GM23338 (cell line): ENCODE measurements at regions not wholly inside any gene's neighbourhood (a gene's known extent, or its start where the extent isn't known, plus 50 kb on each side); places are given as distances from the start of the nearest gene placed in this dataset.

Experiments used
- ATAC-seq: fragments of 200-7000 bp; cut with Tn5 transposase; 3 replicates; pipeline ENCODE4 v1.9.1; 2020
- DNase-seq: peaks from one replicate; pipeline ENCODE4 v3.0.0-alpha.2; 2015; ENCODE audit warnings: low spot score
- H2AFZ ChIP-seq: fragments of 200-600 bp; sonication (generic); 2 replicates; pipeline ENCODE4 v1.8.0; 2016; ENCODE audit warnings: antibody characterized with exemption, mild to moderate bottlenecking, moderate library complexity
- H3F3A ChIP-seq: fragments of 200-600 bp; sonication (generic); replicated peaks from 2 replicates; pipeline ENCODE4 v1.8.0; 2017; ENCODE audit warnings: antibody characterized with exemption, mixed run types, low read depth
- H3K27ac ChIP-seq: fragments of 200-600 bp; sonication (generic); 2 replicates; pipeline ENCODE4 v1.6.1; 2016; ENCODE audit warnings: low read depth
- H3K27me3 ChIP-seq: fragments of 200-600 bp; sonication (generic); 2 replicates; pipeline ENCODE4 v1.8.0; 2016; ENCODE audit warnings: mild to moderate bottlenecking, mixed run types, moderate library complexity; ENCODE audit not compliant: insufficient read depth
- H3K36me3 ChIP-seq: fragments of 200-600 bp; sonication (generic); 2 replicates; pipeline ENCODE4 v1.8.0; 2016; ENCODE audit warnings: mild to moderate bottlenecking; ENCODE audit not compliant: insufficient read depth
- H3K4me1 ChIP-seq: fragments of 200-600 bp; sonication (generic); 2 replicates; pipeline ENCODE4 v1.8.0; 2016; ENCODE audit warnings: mild to moderate bottlenecking, moderate library complexity; ENCODE audit not compliant: insufficient read depth
- H3K4me2 ChIP-seq: fragments of 200-600 bp; sonication (generic); 2 replicates; pipeline ENCODE4 v1.7.1; 2017; ENCODE audit warnings: mixed run types
- H3K4me3 ChIP-seq: fragments of 200-600 bp; sonication (generic); 2 replicates; pipeline ENCODE4 v1.6.1; 2016; ENCODE audit warnings: mixed run types
- H3K79me2 ChIP-seq: fragments of 200-600 bp; sonication (generic); replicated peaks from 2 replicates; pipeline ENCODE4 v1.8.0; 2017; ENCODE audit warnings: mild to moderate bottlenecking; ENCODE audit not compliant: insufficient read depth
- H3K9me2 ChIP-seq: fragments of 200-600 bp; sonication (generic); 2 replicates; pipeline ENCODE4 v1.8.0; 2017; ENCODE audit not compliant: insufficient read depth
- H4K20me1 ChIP-seq: fragments of 200-600 bp; sonication (generic); replicated peaks from 2 replicates; pipeline ENCODE4 v1.8.0; 2017; ENCODE audit warnings: mild to moderate bottlenecking; ENCODE audit not compliant: insufficient read depth
- H3K27ac Mint-ChIP-seq: 2 replicates; pipeline ENCODE4 v1.8.0; 2020; ENCODE audit warnings: inconsistent platforms, mild to moderate bottlenecking, moderate library complexity, mixed read lengths
- H3K27me3 Mint-ChIP-seq: 3 replicates; pipeline ENCODE4 v1.8.0; 2022; ENCODE audit warnings: low read depth, mild to moderate bottlenecking, moderate library complexity, mixed read lengths, inconsistent platforms; ENCODE audit not compliant: insufficient read depth, poor library complexity
- H3K36me3 Mint-ChIP-seq: 3 replicates; pipeline ENCODE4 v1.8.0; 2021; ENCODE audit warnings: low read depth, mild to moderate bottlenecking, inconsistent platforms, moderate library complexity, mixed read lengths
- H3K4me1 Mint-ChIP-seq: 3 replicates; pipeline ENCODE4 v1.8.0; 2020; ENCODE audit warnings: mild to moderate bottlenecking, inconsistent platforms, mixed read lengths
- H3K4me3 Mint-ChIP-seq: 3 replicates; pipeline ENCODE4 v1.8.0; 2021; ENCODE audit warnings: moderate library complexity, mild to moderate bottlenecking, inconsistent platforms, mixed read lengths
- H3K9me3 Mint-ChIP-seq: 3 replicates; pipeline ENCODE4 v1.8.0; 2020; ENCODE audit warnings: moderate library complexity, mild to moderate bottlenecking, inconsistent platforms, mixed read lengths
- CREB1 ChIP-seq: fragments of 250-450 bp; sonication (Bioruptor Pico); IDR thresholded peaks from 2 replicates; pipeline ENCODE4 v1.5.0; 2020; ENCODE audit warnings: low read depth, mild to moderate bottlenecking, moderate library complexity
- CTCF ChIP-seq, 2 experiments: fragments of 200-600 bp in 1 of 2; sonication (generic) in 1 of 2; conservative IDR thresholded peaks; 2 replicates each; pipeline versions ENCODE4 v1.5.1 to v1.6.1; 2016 to 2017; ENCODE audit warnings: antibody characterized with exemption in 2 of 2, low read depth in 2 of 2, mild to moderate bottlenecking in 2 of 2, moderate library complexity in 1 of 2
- ETS1 ChIP-seq: IDR thresholded peaks from 2 replicates; pipeline ENCODE4 v1.6.1; 2016; ENCODE audit warnings: antibody characterized with exemption
- EZH2 ChIP-seq: fragments of 200-600 bp; sonication (generic); IDR thresholded peaks from one replicate; pipeline ENCODE4 v1.8.0; 2017; ENCODE audit warnings: antibody characterized with exemption, mild to moderate bottlenecking, low read depth; ENCODE audit not compliant: unreplicated experiment
- EZH2phosphoT487 ChIP-seq: fragments of 200-600 bp; sonication (generic); IDR thresholded peaks from one replicate; pipeline ENCODE4 v1.8.1; 2018; ENCODE audit warnings: antibody characterized with exemption; ENCODE audit not compliant: unreplicated experiment
- JUNB ChIP-seq: IDR thresholded peaks from one replicate; pipeline ENCODE4 v1.6.1; 2016; ENCODE audit warnings: antibody characterized with exemption; ENCODE audit not compliant: unreplicated experiment
- NANOG ChIP-seq: IDR thresholded peaks from 2 replicates; pipeline ENCODE4 v1.6.1; 2016; ENCODE audit warnings: antibody characterized with exemption, borderline replicate concordance
- POLR2AphosphoS5 ChIP-seq: IDR thresholded peaks from 2 replicates; pipeline ENCODE4 v1.6.1; 2016; ENCODE audit warnings: antibody characterized with exemption, low read depth
- REST ChIP-seq: IDR thresholded peaks from one replicate; pipeline ENCODE4 v1.6.1; 2018; ENCODE audit warnings: antibody characterized with exemption; ENCODE audit not compliant: unreplicated experiment
- STAT1 ChIP-seq: IDR thresholded peaks from one replicate; pipeline ENCODE4 v1.6.1; 2016; ENCODE audit warnings: antibody characterized with exemption; ENCODE audit not compliant: unreplicated experiment
- ZNF114 ChIP-seq: fragments of 250-450 bp; sonication (Bioruptor Pico); IDR thresholded peaks from 2 replicates; pipeline ENCODE4 v1.5.0; 2020; ENCODE audit warnings: mild to moderate bottlenecking, moderate library complexity
- ZNF331 ChIP-seq: fragments of 250-450 bp; sonication (Bioruptor Pico); IDR thresholded peaks from 2 replicates; pipeline ENCODE4 v1.5.0; 2020; ENCODE audit warnings: low read depth, mild to moderate bottlenecking, moderate library complexity

- no peaks in the 10 kb centered on the region for H3K27me3 ChIP-seq
- no peaks in the 10 kb centered on the region for H3K4me1 ChIP-seq
- Mint-ChIP-seq H3K27me3 (no peaks in the 10 kb centered on the region), H3K27ac (no peak overlapping the region), H3K4me3 (no peak overlapping the region), H3K9me3 (no peaks in the 10 kb centered on the region), H3K36me3 (no peaks in the 10 kb centered on the region), H3K4me1 (no peaks in the 10 kb centered on the region; the same call in 2 of the 3 replicates)
- no peak for ATAC-seq
- no peak overlapping the region for H2AFZ ChIP-seq
- no peak for DNase-seq
- H3K36me3 ChIP-seq: no peaks in the 10 kb centered on the region
- H4K20me1 ChIP-seq: no peaks in the 10 kb centered on the region
- H3K79me2 ChIP-seq: no peaks in the 10 kb centered on the region
- no peak overlapping the region for H3K27ac ChIP-seq
- H3K9me2 ChIP-seq: 0 out of 2 replicates have a peak, but pooled peaks cover 6% of the 10 kb centered on the region
- no peaks in the 10 kb centered on the region for H3F3A ChIP-seq
- H3K4me2 ChIP-seq: no peak overlapping the region
- H3K4me3 ChIP-seq: no peak overlapping the region
- TF ChIP-seq EZH2phosphoT487: no peak
Observed at GRCh38 chr1:172954476-172955150, 96.1 kb downstream of the TNFSF18 start.

GRCh38 chr1:172955161-172955815 is 95.5 kb downstream of the TNFSF18 start:
- no peak overlapping the region for H3K27ac Mint-ChIP-seq
- DNase-seq (no peak), ATAC-seq (no peak)
- no peak overlapping the region for H3K4me3 Mint-ChIP-seq
- no peaks in the 10 kb centered on the region for H3K27me3 ChIP-seq
- no peak overlapping the region for H3K4me3 ChIP-seq
- no peaks in the 10 kb centered on the region for H3K79me2 ChIP-seq
- H3K27me3 Mint-ChIP-seq: no peaks in the 10 kb centered on the region
- no peaks in the 10 kb centered on the region for H3K4me1 ChIP-seq
- H3F3A ChIP-seq: no peaks in the 10 kb centered on the region
- H3K4me1 Mint-ChIP-seq: no peaks in the 10 kb centered on the region; the same call in 2 of the 3 replicates
- H3K27ac ChIP-seq: no peak overlapping the region
- no peak overlapping the region for H3K4me2 ChIP-seq
- H3K9me2 ChIP-seq: 0 out of 2 replicates have a peak, but pooled peaks cover 6% of the 10 kb centered on the region
- no peaks in the 10 kb centered on the region for H3K36me3 Mint-ChIP-seq
- H2AFZ ChIP-seq: no peak overlapping the region
- no peaks in the 10 kb centered on the region for H3K36me3 ChIP-seq
- H3K9me3 Mint-ChIP-seq: no peaks in the 10 kb centered on the region
- H4K20me1 ChIP-seq: no peaks in the 10 kb centered on the region
- no peak for TF ChIP-seq CTCF (conservative IDR thresholded peaks at IDR 0.05; ENCODE audit: low read depth in 2 of 2)
- TF ChIP-seq STAT1: no peak
- no peak for TF ChIP-seq REST
- TF ChIP-seq JUNB: no peak
- TF ChIP-seq NANOG: no peak
- no peak for TF ChIP-seq EZH2
- TF ChIP-seq ETS1: no peak
- TF ChIP-seq ZNF331: no peak
- TF ChIP-seq POLR2AphosphoS5: no peak
- TF ChIP-seq CREB1 (CRISPR knock-in tag): no peak
- no peak for TF ChIP-seq ZNF114
